PC-9 (cell line): ENCODE measurements at regions not wholly inside any gene's neighbourhood (a gene's known extent, or its start where the extent isn't known, plus 50 kb on each side); places are given as distances from the start of the nearest gene placed in this dataset.

Experiments used
- BruUV-seq: library from RNA; stranded (reverse); fragments of 400-500 nt; replicated peaks from 2 replicates; lab custom pipeline; 2021; lab: Mats Ljungman, UMichigan
- CTCF ChIA-PET: fragments of 300-600 bp; sonication (Branson Sonifier 250); formaldehyde crosslinking; loops from one replicate; lab custom pipeline; 2022; ENCODE audit warnings: antibody characterized with exemption; lab: Charles Lee
- POLR2A ChIA-PET: fragments of 300-600 bp; sonication (Branson Sonifier 250); formaldehyde crosslinking; loops from one replicate; lab custom pipeline; 2022; ENCODE audit warnings: antibody characterized with exemption; ENCODE audit not compliant: unreplicated experiment; lab: Charles Lee
- DNase-seq, 2 experiments: peaks; one replicate each; pipeline versions ENCODE4 v3.0.0 to v3.0.0-alpha.2; 2015 to 2022; ENCODE audit warnings: mixed read lengths in 1 of 2
- H2AFZ ChIP-seq: fragments of 200-600 bp; sonication (generic); 2 replicates; pipeline ENCODE4 v1.8.1; 2017; ENCODE audit warnings: antibody characterized with exemption
- H3F3A ChIP-seq: fragments of 200-600 bp; sonication (generic); 2 replicates; pipeline ENCODE4 v1.8.1; 2017; ENCODE audit warnings: antibody characterized with exemption, mild to moderate bottlenecking, low read depth; ENCODE audit not compliant: insufficient read depth
- H3K27ac ChIP-seq: fragments of 200-600 bp; sonication (generic); 2 replicates; pipeline ENCODE4 v1.6.1; 2016; ENCODE audit warnings: mixed run types
- H3K27me3 ChIP-seq: fragments of 200-600 bp; sonication (generic); 2 replicates; pipeline ENCODE4 v1.6.1; 2016; ENCODE audit warnings: low read depth, mixed run types; ENCODE audit not compliant: insufficient read depth
- H3K36me3 ChIP-seq: fragments of 200-600 bp; sonication (generic); 2 replicates; pipeline ENCODE4 v1.6.1; 2016; ENCODE audit warnings: low read depth, mixed run types
- H3K4me1 ChIP-seq: fragments of 200-600 bp; sonication (generic); replicated peaks from 2 replicates; pipeline ENCODE4 v1.6.1; 2016; ENCODE audit warnings: mixed run types; ENCODE audit not compliant: insufficient read depth
- H3K4me2 ChIP-seq: fragments of 200-600 bp; sonication (generic); 2 replicates; pipeline ENCODE4 v1.6.1; 2017; ENCODE audit warnings: mixed run types
- H3K4me3 ChIP-seq: fragments of 200-600 bp; sonication (generic); 2 replicates; pipeline ENCODE4 v1.6.1; 2016; ENCODE audit warnings: mixed run types
- H3K79me2 ChIP-seq: fragments of 200-600 bp; sonication (generic); 2 replicates; pipeline ENCODE4 v1.6.1; 2017; ENCODE audit warnings: low read depth, mixed run types
- H3K9me2 ChIP-seq: fragments of 200-600 bp; sonication (generic); 2 replicates; pipeline ENCODE4 v1.8.1; 2017; ENCODE audit warnings: mild to moderate bottlenecking; ENCODE audit not compliant: insufficient read depth
- H3K9me3 ChIP-seq: fragments of 200-600 bp; sonication (generic); 2 replicates; pipeline ENCODE4 v1.8.1; 2016; ENCODE audit warnings: low read depth; ENCODE audit not compliant: insufficient read depth
- H4K20me1 ChIP-seq: fragments of 200-600 bp; sonication (generic); 2 replicates; pipeline ENCODE4 v1.8.1; 2017; ENCODE audit not compliant: insufficient read depth
- CTCF ChIP-seq: fragments of 200-600 bp; sonication (generic); conservative IDR thresholded peaks from 2 replicates; pipeline ENCODE4 v1.6.1; 2017; ENCODE audit warnings: mixed run types, antibody characterized with exemption, mild to moderate bottlenecking, moderate library complexity
- EZH2 ChIP-seq: fragments of 200-600 bp; sonication (generic); IDR thresholded peaks from 2 replicates; pipeline ENCODE4 v1.8.0; 2017; ENCODE audit warnings: antibody characterized with exemption, low read depth
- intact Hi-C: fragments of 100-400 bp; cut with micrococcal nuclease; formaldehyde crosslinking; loops from one replicate; pipeline ENCODE4 v1.10.0; 2022; ENCODE audit not compliant: unreplicated experiment

- Histone ChIP-seq H4K20me1 (no peaks in the 10 kb centered on the region), H3K79me2 (no peaks in the 10 kb centered on the region), H3K9me3 (no peaks in the 10 kb centered on the region), H3K4me3 (no peak overlapping the region), H2AFZ (no peak overlapping the region), H3K4me2 (no peak overlapping the region), H3K27ac (no peak overlapping the region), H3F3A (no peaks in the 10 kb centered on the region), H3K4me1 (no peaks in the 10 kb centered on the region), H3K36me3 (no peaks in the 10 kb centered on the region), H3K27me3 (no peaks in the 10 kb centered on the region), H3K9me2 (no peaks in the 10 kb centered on the region; the same call in 1 of the 2 replicates)
- intact Hi-C loops = no loop called here
- CTCF ChIA-PET = no interaction called here
- BruUV-seq = no TSS peak
- POLR2A ChIA-PET = no interaction called here
- DNase-seq = no peak
- TF ChIP-seq EZH2 (no peak), CTCF (no peak)
These were observed 388.8 kb downstream of the CBLN2 start for GRCh38 chr18:72155327-72155726.

GRCh38 chr18:72154926-72155325 is 389.2 kb downstream of the CBLN2 start:
- no peak overlapping the region for H3K4me2 ChIP-seq
- DNase-seq = no peak
- BruUV-seq = no TSS peak

GRCh38 chr18:72152935-72153334 is 391.2 kb downstream of the CBLN2 start:
- no peaks in the 10 kb centered on the region for H3F3A ChIP-seq
- intact Hi-C loops = no loop called here

More at GRCh38 chr18:72154926-72155325, 389.2 kb downstream of the CBLN2 start:
- no peaks in the 10 kb centered on the region for H4K20me1 ChIP-seq
- H3K36me3 ChIP-seq = no peaks in the 10 kb centered on the region
- ChIA-PET CTCF (no interaction called here), POLR2A (no interaction called here)
- H3K4me3 ChIP-seq = no peak overlapping the region
- H3K79me2 ChIP-seq = no peaks in the 10 kb centered on the region
- TF ChIP-seq EZH2 = no peak
- no peak for TF ChIP-seq CTCF
- H3K27me3 ChIP-seq = no peaks in the 10 kb centered on the region
- H2AFZ ChIP-seq = no peak overlapping the region
- H3K9me3 ChIP-seq = no peaks in the 10 kb centered on the region
- no peaks in the 10 kb centered on the region; the same call in 1 of the 2 replicates for H3K9me2 ChIP-seq
- H3F3A ChIP-seq = no peaks in the 10 kb centered on the region
- no peaks in the 10 kb centered on the region for H3K4me1 ChIP-seq
- H3K27ac ChIP-seq = no peak overlapping the region
- intact Hi-C loops = no loop called here

More at GRCh38 chr18:72152935-72153334, 391.2 kb downstream of the CBLN2 start:
- Histone ChIP-seq H3K4me2 (no peak overlapping the region), H3K4me3 (no peak overlapping the region), H3K27me3 (no peaks in the 10 kb centered on the region), H3K36me3 (no peaks in the 10 kb centered on the region), H3K9me2 (no peaks in the 10 kb centered on the region; the same call in 1 of the 2 replicates), H2AFZ (no peak overlapping the region; the same call in 1 of the 2 replicates), H3K4me1 (no peaks in the 10 kb centered on the region), H3K9me3 (no peaks in the 10 kb centered on the region), H3K79me2 (no peaks in the 10 kb centered on the region), H3K27ac (no peak overlapping the region), H4K20me1 (no peaks in the 10 kb centered on the region)
- CTCF ChIA-PET = no interaction called here
- POLR2A ChIA-PET = no interaction called here
- DNase-seq = no peak
- TF ChIP-seq CTCF (no peak), EZH2 (no peak)
- BruUV-seq = no TSS peak
